WTC11 (cell line): ENCODE measurements at regions not wholly inside any gene's neighbourhood (a gene's known extent, or its start where the extent isn't known, plus 50 kb on each side); places are given as distances from the start of the nearest gene placed in this dataset.

Source experiments
- ATAC-seq: fragments of 200-7000 bp; cut with Tn5 transposase; 2 replicates; pipeline ENCODE4 v1.10.0; 2021; ENCODE audit warnings: mild to moderate bottlenecking, moderate library complexity
- CTCF ChIA-PET: fragments of 300-600 bp; sonication (Branson Sonifier 250); formaldehyde crosslinking; loops from one replicate; lab custom pipeline; 2021; ENCODE audit warnings: antibody characterized with exemption; lab: Charles Lee
- POLR2A ChIA-PET: fragments of 350-600 bp; sonication (Branson Sonifier 250); formaldehyde crosslinking; loops from one replicate; lab custom pipeline; 2021; ENCODE audit warnings: antibody characterized with exemption; lab: Charles Lee
- DNase-seq: peaks from one replicate; pipeline ENCODE4 v3.0.0; 2021; ENCODE audit warnings: low spot score
- H3K27ac Mint-ChIP-seq: 2 replicates; pipeline ENCODE4 v1.8.0; 2021; ENCODE audit warnings: mixed read lengths
- H3K27me3 Mint-ChIP-seq: 2 replicates; pipeline ENCODE4 v1.8.0; 2021; ENCODE audit warnings: low read depth, mild to moderate bottlenecking, moderate library complexity, mixed read lengths
- H3K36me3 Mint-ChIP-seq: 2 replicates; pipeline ENCODE4 v1.8.0; 2021; ENCODE audit warnings: mixed read lengths
- H3K4me1 Mint-ChIP-seq: 2 replicates; pipeline ENCODE4 v1.8.0; 2022; ENCODE audit warnings: mixed read lengths
- H3K4me3 Mint-ChIP-seq: 2 replicates; pipeline ENCODE4 v1.8.0; 2021; ENCODE audit warnings: mild to moderate bottlenecking, moderate library complexity, mixed read lengths
- H3K9me3 Mint-ChIP-seq: 2 replicates; pipeline ENCODE4 v1.8.0; 2021; ENCODE audit warnings: mixed read lengths
- ATF3 ChIP-seq: sonication (generic); formaldehyde crosslinking; conservative IDR thresholded peaks from 2 replicates; pipeline ENCODE4 v1.8.1; 2022; ENCODE audit warnings: mild to moderate bottlenecking, missing genetic modification reagents
- ERG ChIP-seq: fragments of 250-450 bp; sonication (Bioruptor Pico); IDR thresholded peaks from 2 replicates; pipeline ENCODE4 v1.8.0; 2021; ENCODE audit warnings: mild to moderate bottlenecking
- ETV6 ChIP-seq: sonication (generic); formaldehyde crosslinking; IDR thresholded peaks from 2 replicates; pipeline ENCODE4 v1.8.1; 2022; ENCODE audit warnings: mild to moderate bottlenecking, missing genetic modification reagents
- HMGA2 ChIP-seq: fragments of 250-450 bp; sonication (Bioruptor Pico); IDR thresholded peaks from 2 replicates; pipeline ENCODE4 v1.4.0; 2021; ENCODE audit warnings: mild to moderate bottlenecking, moderate library complexity
- HMGXB4 ChIP-seq: sonication (generic); formaldehyde crosslinking; IDR thresholded peaks from 2 replicates; pipeline ENCODE4 v1.8.1; 2023; ENCODE audit warnings: mild to moderate bottlenecking, moderate library complexity, missing genetic modification reagents
- NFATC4 ChIP-seq: fragments of 250-450 bp; sonication (Bioruptor Pico); IDR thresholded peaks from 2 replicates; pipeline ENCODE4 v1.9.0; 2021; ENCODE audit warnings: mild to moderate bottlenecking
- NR3C1 ChIP-seq: sonication (generic); formaldehyde crosslinking; conservative IDR thresholded peaks from 2 replicates; pipeline ENCODE4 v1.8.1; 2023; ENCODE audit warnings: low read depth, mild to moderate bottlenecking, missing genetic modification reagents
- SP1 ChIP-seq: sonication (generic); formaldehyde crosslinking; conservative IDR thresholded peaks from 2 replicates; pipeline ENCODE4 v1.8.1; 2022; ENCODE audit warnings: missing genetic modification reagents
- TEAD1 ChIP-seq: sonication (generic); formaldehyde crosslinking; IDR thresholded peaks from 2 replicates; pipeline ENCODE4 v1.8.0; 2022; ENCODE audit warnings: mild to moderate bottlenecking, missing genetic modification reagents
- TEAD4 ChIP-seq: sonication (generic); formaldehyde crosslinking; IDR thresholded peaks from 2 replicates; pipeline ENCODE4 v1.8.0; 2022; ENCODE audit warnings: mild to moderate bottlenecking, missing genetic modification reagents
- TP53 ChIP-seq: sonication (generic); formaldehyde crosslinking; IDR thresholded peaks from 2 replicates; pipeline ENCODE4 v1.8.1; 2023; ENCODE audit warnings: mild to moderate bottlenecking, missing genetic modification reagents
- ZBTB21 ChIP-seq: sonication (generic); formaldehyde crosslinking; IDR thresholded peaks from 2 replicates; pipeline ENCODE4 v1.8.1; 2023; ENCODE audit warnings: mild to moderate bottlenecking, missing genetic modification reagents, borderline replicate concordance
- ZMAT4 ChIP-seq: fragments of 250-450 bp; sonication (Bioruptor Pico); IDR thresholded peaks from 2 replicates; pipeline ENCODE4 v1.9.0; 2021; ENCODE audit warnings: mild to moderate bottlenecking
- ZNF138 ChIP-seq: sonication (generic); formaldehyde crosslinking; conservative IDR thresholded peaks from 2 replicates; pipeline ENCODE4 v1.8.1; 2022; ENCODE audit warnings: mild to moderate bottlenecking, moderate library complexity, missing genetic modification reagents
- ZNF219 ChIP-seq: sonication (generic); formaldehyde crosslinking; IDR thresholded peaks from 2 replicates; pipeline ENCODE4 v1.8.0; 2023; ENCODE audit warnings: missing genetic modification reagents, mild to moderate bottlenecking, borderline replicate concordance
- ZNF263 ChIP-seq: sonication (generic); formaldehyde crosslinking; IDR thresholded peaks from 2 replicates; pipeline ENCODE4 v1.8.1; 2022; ENCODE audit warnings: low read depth, mild to moderate bottlenecking, moderate library complexity, missing genetic modification reagents
- ZNF281 ChIP-seq: sonication (generic); formaldehyde crosslinking; IDR thresholded peaks from 2 replicates; pipeline ENCODE4 v1.8.0; 2023; ENCODE audit warnings: mild to moderate bottlenecking, missing genetic modification reagents
- ZNF425 ChIP-seq: fragments of 250-450 bp; sonication (Bioruptor Pico); conservative IDR thresholded peaks from 2 replicates; pipeline ENCODE4 v1.9.0; 2021; ENCODE audit warnings: mild to moderate bottlenecking
- ZNF671 ChIP-seq: fragments of 250-450 bp; sonication (Bioruptor Pico); IDR thresholded peaks from 2 replicates; pipeline ENCODE4 v1.8.0; 2021; ENCODE audit warnings: mild to moderate bottlenecking

- no peaks in the 10 kb centered on the region for H3K9me3 Mint-ChIP-seq
- CTCF ChIA-PET = no interaction called here
- no peak overlapping the region for H3K4me3 Mint-ChIP-seq
- ATAC-seq = no peak
- peaks cover 15% of the 10 kb centered on the region for H3K4me1 Mint-ChIP-seq
- POLR2A ChIA-PET = no interaction called here
- no peak overlapping the region for H3K27ac Mint-ChIP-seq
- TF ChIP-seq NR3C1 (no peak), ZBTB21 (no peak), ZNF219 (CRISPR knock-in tag) (no peak), SP1 (CRISPR knock-in tag) (no peak), HMGXB4 (CRISPR knock-in tag) (no peak), ERG (no peak), ZNF138 (CRISPR knock-in tag) (no peak), ETV6 (CRISPR knock-in tag) (no peak), ZMAT4 (CRISPR knock-in tag) (no peak), TEAD1 (CRISPR knock-in tag) (no peak), TEAD4 (CRISPR knock-in tag) (no peak), ZNF425 (CRISPR knock-in tag) (no peak), ZNF281 (no peak), ZNF671 (no peak), ATF3 (no peak), ZNF263 (CRISPR knock-in tag) (no peak), NFATC4 (CRISPR knock-in tag) (no peak), TP53 (CRISPR knock-in tag) (no peak), HMGA2 (CRISPR knock-in tag) (no peak)
- H3K27me3 Mint-ChIP-seq = no peaks in the 10 kb centered on the region
- no peak for DNase-seq
- no peaks in the 10 kb centered on the region for H3K36me3 Mint-ChIP-seq
Measured at GRCh38 chr1:221439747-221440501, 302.0 kb downstream of the DUSP10 start.
